GM19324 (cell line): ENCODE measurements at regions not wholly inside any gene's neighbourhood (a gene's known extent, or its start where the extent isn't known, plus 50 kb on each side); places are given as distances from the start of the nearest gene placed in this dataset.

Experiments used
- ATAC-seq: cut with Tn5 transposase; IDR thresholded peaks from one replicate; pipeline ENCODE4 v1.9.1; 2021; ENCODE audit warnings: mild to moderate bottlenecking, moderate library complexity; ENCODE audit not compliant: unreplicated experiment, low FRiP score

- no peak for ATAC-seq
Measured at GRCh38 chr3:104820959-104821358, 545.8 kb upstream of the ALCAM start.

- no peak for ATAC-seq
Measured at GRCh38 chr3:104825116-104825515, 541.6 kb upstream of the ALCAM start.

GRCh38 chr3:104831071-104831470, 535.6 kb upstream of the ALCAM start:
- no peak for ATAC-seq

GRCh38 chr3:104832530-104832929, 534.2 kb upstream of the ALCAM start:
- ATAC-seq, result no peak

- ATAC-seq, result no peak
Measured at GRCh38 chr3:104835376-104835775, 531.3 kb upstream of the ALCAM start.

GRCh38 chr3:104846270-104846669, 520.4 kb upstream of the ALCAM start:
- ATAC-seq, result no peak

- ATAC-seq, result no peak
Measured at GRCh38 chr3:104849070-104849469, 517.6 kb upstream of the ALCAM start.

- ATAC-seq, result no peak
Measured at GRCh38 chr3:104854468-104854867, 512.2 kb upstream of the ALCAM start.

GRCh38 chr3:104855702-104856101, 511.0 kb upstream of the ALCAM start:
- ATAC-seq, result no peak

- no peak for ATAC-seq
Measured at GRCh38 chr3:104856741-104857140, 510.0 kb upstream of the ALCAM start.

- ATAC-seq, result no peak
Measured at GRCh38 chr3:104868291-104868690, 498.4 kb upstream of the ALCAM start.

GRCh38 chr3:104870276-104870675, 496.4 kb upstream of the ALCAM start:
- ATAC-seq, result no peak

GRCh38 chr3:104873331-104873730, 493.4 kb upstream of the ALCAM start:
- no peak for ATAC-seq

- no peak for ATAC-seq
Measured at GRCh38 chr3:104878395-104878794, 488.3 kb upstream of the ALCAM start.

GRCh38 chr3:104879919-104880318, 486.8 kb upstream of the ALCAM start:
- no peak for ATAC-seq

- no peak for ATAC-seq
Measured at GRCh38 chr3:104885214-104885814, 481.4 kb upstream of the ALCAM start.

GRCh38 chr3:104886220-104886995, 480.3 kb upstream of the ALCAM start:
- no peak for ATAC-seq

- no peak for ATAC-seq
Measured at GRCh38 chr3:104887069-104887468, 479.6 kb upstream of the ALCAM start.

- ATAC-seq, result no peak
Measured at GRCh38 chr3:104887619-104888018, 479.1 kb upstream of the ALCAM start.

- ATAC-seq, result no peak
Measured at GRCh38 chr3:104892044-104892443, 474.7 kb upstream of the ALCAM start.

GRCh38 chr3:104896624-104897023, 470.1 kb upstream of the ALCAM start:
- no peak for ATAC-seq

- ATAC-seq, result no peak
Measured at GRCh38 chr3:104901396-104901795, 465.3 kb upstream of the ALCAM start.
